Pancreas (tissue), 10 donors: ENCODE measurements at regions not wholly inside any gene's neighbourhood (a gene's known extent, or its start where the extent isn't known, plus 50 kb on each side); places are given as distances from the start of the nearest gene placed in this dataset.

Source experiments
- ATAC-seq, 4 donors: fragments of 200-7000 bp; cut with Tn5 transposase; one replicate each; pipeline versions ENCODE4 v1.8.0 to v1.9.1; 2020; ENCODE audit warnings: mild to moderate bottlenecking in 4 of 4, moderate library complexity in 4 of 4
- DNase-seq, 6 donors: peaks; one replicate each; pipeline ENCODE4 v3.0.0-alpha.2; 2020
- FAIRE-seq: peaks from 2 replicates; lab custom pipeline; 2012; peaks lifted over from hg19 to GRCh38; lab: Jason Lieb, UNC
- H3K27ac ChIP-seq, 4 donors: fragments of 200-600 bp; sonication (generic); 1 replicate in 3 of 4; 2 replicates in 1 of 4; pipeline versions ENCODE4 v1.5.0 to v1.8.0; 2020
- H3K27me3 ChIP-seq, 4 donors: fragments of 200-600 bp; one replicate each; pipeline ENCODE4 v1.8.0; 2021
- H3K36me3 ChIP-seq, 3 donors: fragments of 200-600 bp; sonication (generic) in 1 of 3; one replicate each; pipeline versions ENCODE4 v1.5.0 to v1.8.0; 2020 to 2021
- H3K4me1 ChIP-seq, 3 donors: fragments of 200-600 bp; one replicate each; pipeline ENCODE4 v1.8.0; 2021
- H3K4me3 ChIP-seq, 4 donors: fragments of 200-600 bp; sonication (generic) in 2 of 4; one replicate each; pipeline versions ENCODE4 v1.5.0 to v1.8.0; 2020 to 2021
- H3K9me3 ChIP-seq, 4 donors: fragments of 200-600 bp; one replicate each; pipeline ENCODE4 v1.8.0; 2021
- WGBS, 2 donors: extraction: QIAGEN DNeasy Blood & Tissue Kit; methylation state at CpG; one replicate each; pipeline ENCODE4 v1.1.7; 2013; 5-methylcytosine and 5-hydroxymethylcytosine counted together
- intact Hi-C, 3 donors: fragments of 100-400 bp; cut with DNase I; formaldehyde crosslinking; loops; one replicate each; pipeline versions ENCODE4 v1.11.1 to v1.14.2; 2022
- TF ChIP-seq, protein P1 (sequence below), 4 donors: fragments of 200-600 bp; sonication (generic) in 3 of 4; IDR thresholded peaks; one replicate each; pipeline versions ENCODE4 v1.5.0 to v1.8.0; 2021; ENCODE audit warnings: antibody characterized with exemption in 4 of 4
- donor health status: healthy with polysubstance abuse.
- donor health status: DM: no; HTN: no; CAD: no; lungs with moderate emphysema.
- donor health status: DM: no; HTN: no; CAD: no.
- donor health status: control.
- donor health status: control.
- donor health status: Bipolar disorder and iron deficiency.
- donor health status: DM: yes; HTN: yes; CAD: no.
- donor health status: DM: no; HTN: no; CAD: no.
- donor health status: DM: no; HTN: no; CAD: no.
- donor health status: DM: yes; HTN: yes; CAD: no.

DNA sequence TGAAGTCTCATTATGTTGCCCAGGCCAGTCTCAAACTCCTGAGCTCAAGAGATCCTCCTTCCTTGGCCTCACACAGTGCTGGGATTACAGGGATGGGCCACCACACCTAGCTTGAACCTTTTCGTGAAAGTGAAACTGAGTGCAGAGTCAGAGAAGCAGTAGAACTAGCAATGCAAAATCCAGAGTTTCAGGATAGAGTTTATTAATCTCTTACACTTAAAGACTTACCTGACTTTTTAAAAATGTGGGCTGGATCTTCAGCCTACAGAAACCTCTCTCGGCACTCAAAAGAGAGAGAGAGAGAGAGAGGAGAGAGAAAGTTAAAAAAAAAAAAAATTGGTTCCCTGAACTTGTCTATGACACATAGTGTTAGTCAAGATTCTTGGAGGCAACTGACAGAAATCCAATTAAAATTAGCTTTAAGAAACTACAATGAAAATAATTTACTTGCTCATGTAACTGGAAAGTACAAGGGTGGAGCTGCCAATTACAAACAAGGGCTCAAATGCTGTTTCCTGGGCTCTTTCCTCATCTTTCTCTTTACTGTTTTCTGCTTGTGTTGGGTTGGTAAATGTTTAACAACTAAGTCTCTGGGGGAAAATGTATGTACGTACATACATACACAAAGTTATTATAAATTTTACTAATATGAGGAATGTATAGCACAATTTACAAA is 98.1 kb upstream of the CERS6 start:
- no peaks in the 10 kb centered on the region for H3K27me3 ChIP-seq

DNA sequence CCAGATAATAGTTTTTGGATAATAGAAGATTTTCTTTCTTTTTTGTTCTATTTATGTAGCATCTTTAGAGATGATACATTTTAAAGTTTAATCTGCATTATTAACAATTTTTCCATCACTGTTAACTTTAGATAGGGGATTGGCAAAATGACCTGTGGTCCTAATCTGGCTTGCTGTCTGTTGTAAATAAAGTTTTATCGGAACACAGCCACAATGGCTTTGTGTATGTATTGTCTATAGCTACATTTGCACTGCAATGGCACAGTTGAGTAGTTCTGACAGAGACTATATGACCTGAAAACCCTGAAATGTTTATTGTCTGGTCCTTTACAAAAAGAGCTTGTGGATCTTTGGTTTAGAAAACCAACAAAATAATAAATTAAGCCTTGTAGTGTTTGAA is 97.0 kb upstream of the CERS6 start:
- 95 to 97% methylated on average over 1 of the region's 1 CpG for WGBS, 2 donors
- intact Hi-C loops = no loop called here
- TF ChIP-seq, protein P1, sequence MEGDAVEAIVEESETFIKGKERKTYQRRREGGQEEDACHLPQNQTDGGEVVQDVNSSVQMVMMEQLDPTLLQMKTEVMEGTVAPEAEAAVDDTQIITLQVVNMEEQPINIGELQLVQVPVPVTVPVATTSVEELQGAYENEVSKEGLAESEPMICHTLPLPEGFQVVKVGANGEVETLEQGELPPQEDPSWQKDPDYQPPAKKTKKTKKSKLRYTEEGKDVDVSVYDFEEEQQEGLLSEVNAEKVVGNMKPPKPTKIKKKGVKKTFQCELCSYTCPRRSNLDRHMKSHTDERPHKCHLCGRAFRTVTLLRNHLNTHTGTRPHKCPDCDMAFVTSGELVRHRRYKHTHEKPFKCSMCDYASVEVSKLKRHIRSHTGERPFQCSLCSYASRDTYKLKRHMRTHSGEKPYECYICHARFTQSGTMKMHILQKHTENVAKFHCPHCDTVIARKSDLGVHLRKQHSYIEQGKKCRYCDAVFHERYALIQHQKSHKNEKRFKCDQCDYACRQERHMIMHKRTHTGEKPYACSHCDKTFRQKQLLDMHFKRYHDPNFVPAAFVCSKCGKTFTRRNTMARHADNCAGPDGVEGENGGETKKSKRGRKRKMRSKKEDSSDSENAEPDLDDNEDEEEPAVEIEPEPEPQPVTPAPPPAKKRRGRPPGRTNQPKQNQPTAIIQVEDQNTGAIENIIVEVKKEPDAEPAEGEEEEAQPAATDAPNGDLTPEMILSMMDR (IDR thresholded peaks at IDR 0.05) = no peak

More for the DNA sequence above, 98.1 kb upstream of the CERS6 start:
- FAIRE-seq (no peak), DNase-seq (no peak), ATAC-seq (peak in 1 of 4 donors; percentile 30)
- TF ChIP-seq, protein P1 (IDR thresholded peaks at IDR 0.05) = no peak
- Histone ChIP-seq H3K27ac (no peak overlapping the region), H3K4me1 (no peaks in the 10 kb centered on the region), H3K36me3 (no peaks in the 10 kb centered on the region), H3K9me3 (no peaks in the 10 kb centered on the region), H3K4me3 (no peak overlapping the region)
- intact Hi-C loops = no loop called here
- 74 to 76% methylated on average over 3 of the region's 3 CpGs for WGBS, 2 donors

DNA sequence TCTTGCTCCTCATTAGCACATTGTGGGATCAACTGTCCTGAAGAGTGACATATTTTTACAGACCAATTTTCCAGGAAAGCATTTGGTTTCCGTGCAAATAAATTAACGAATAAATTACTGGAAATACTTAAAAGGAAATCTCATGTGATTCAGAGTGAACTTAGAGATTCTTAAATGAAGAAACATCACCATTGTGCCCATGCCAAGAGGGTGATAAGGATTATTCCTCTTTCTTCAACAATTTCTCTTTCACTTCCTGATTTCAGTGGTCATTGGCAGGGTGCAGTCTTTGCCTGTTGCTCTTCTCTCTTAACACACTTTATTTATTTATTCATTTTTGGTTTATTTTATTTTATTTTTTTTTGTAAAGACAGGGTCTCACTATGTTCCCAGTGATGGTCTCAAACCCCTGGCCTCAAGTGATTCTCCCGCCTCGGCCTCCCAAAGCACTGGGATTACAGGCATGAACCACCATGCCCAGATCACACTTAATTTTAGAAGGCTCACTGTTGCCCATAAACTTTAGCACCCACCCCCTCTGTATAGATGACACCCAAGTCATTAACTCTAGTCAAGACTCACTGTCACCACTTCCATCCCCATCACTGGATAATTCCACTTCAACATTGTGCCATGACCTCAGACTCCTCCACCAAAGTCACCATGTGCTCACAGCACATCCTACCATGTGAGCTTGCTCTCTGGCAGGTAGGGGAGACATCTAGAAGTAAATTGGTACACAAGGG is 92.6 kb upstream of the CERS6 start:
- WGBS, 2 donors = 87 to 92% methylated on average over 4 of the region's 4 CpGs
- H3K36me3 ChIP-seq = no peaks in the 10 kb centered on the region
- no peak for FAIRE-seq
- H3K4me3 ChIP-seq = no peak overlapping the region
- H3K9me3 ChIP-seq = no peaks in the 10 kb centered on the region
- TF ChIP-seq, protein P1 (IDR thresholded peaks at IDR 0.05) = no peak
- H3K27ac ChIP-seq = no peak overlapping the region
- ATAC-seq = no peak
- no peaks in the 10 kb centered on the region for H3K27me3 ChIP-seq
- intact Hi-C loops = no loop called here
- no peaks in the 10 kb centered on the region for H3K4me1 ChIP-seq
- no peak for DNase-seq

More for the DNA sequence above, 97.0 kb upstream of the CERS6 start:
- H3K27ac ChIP-seq = no peak overlapping the region
- H3K27me3 ChIP-seq = no peaks in the 10 kb centered on the region
- no peaks in the 10 kb centered on the region for H3K4me1 ChIP-seq
- ATAC-seq = no peak
- no peak for DNase-seq
- no peaks in the 10 kb centered on the region for H3K9me3 ChIP-seq
- H3K4me3 ChIP-seq = no peak overlapping the region
- no peaks in the 10 kb centered on the region for H3K36me3 ChIP-seq
- FAIRE-seq = no peak

DNA sequence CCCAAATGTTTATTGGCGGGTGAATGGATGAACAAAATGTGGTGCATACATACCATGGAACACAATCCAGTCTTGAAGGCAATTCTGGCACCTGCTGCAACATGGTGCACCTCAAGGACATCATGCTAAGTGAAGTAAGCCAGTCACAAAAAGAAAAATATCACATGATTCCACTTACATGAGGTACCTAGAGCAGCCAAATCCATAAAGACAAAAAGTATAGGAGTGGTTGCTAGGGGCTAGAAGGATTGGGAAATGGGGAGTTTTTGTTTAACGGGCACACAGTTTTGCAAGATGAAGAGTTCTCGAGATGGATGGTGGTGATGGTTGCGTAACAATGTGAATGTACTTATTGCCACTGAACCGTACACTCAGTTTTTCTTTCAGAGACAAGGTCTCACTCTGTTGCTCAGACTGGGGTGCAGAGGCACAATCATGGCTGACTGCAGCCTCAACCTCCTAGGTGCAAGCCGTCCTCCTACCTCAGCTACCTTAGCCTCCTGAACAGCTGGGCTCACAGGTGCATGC is 90.9 kb upstream of the CERS6 start:
- 94 to 95% methylated on average over 6 of the region's 6 CpGs for WGBS, 2 donors
- Histone ChIP-seq H3K9me3 (no peaks in the 10 kb centered on the region), H3K36me3 (no peaks in the 10 kb centered on the region), H3K27ac (no peak overlapping the region), H3K4me3 (no peak overlapping the region), H3K27me3 (no peaks in the 10 kb centered on the region), H3K4me1 (no peaks in the 10 kb centered on the region)
- DNase-seq (no peak), FAIRE-seq (no peak), ATAC-seq (no peak)
- intact Hi-C loops = no loop called here
- TF ChIP-seq, protein P1 (IDR thresholded peaks at IDR 0.05) = no peak
